ENCODE measurements at regions not wholly inside any gene's neighbourhood (a gene's known extent, or its start where the extent isn't known, plus 50 kb on each side); places are given as distances from the start of the nearest gene placed in this dataset.

GRCh38 chr9:81824802-81825730 lies 103.2 kb upstream of the SPATA31D4 start:
- TF ChIP-seq EZH2 (IDR thresholded peaks at IDR 0.05; ENCODE audit: insufficient read depth, poor library complexity, severe bottlenecking): no peak
- no peak for TF ChIP-seq EZH2phosphoT487 (IDR thresholded peaks at IDR 0.05; ENCODE audit: insufficient read depth, low read depth)

Measured in GM23248 (cell line).